HCT116 (cell line): ENCODE measurements at regions not wholly inside any gene's neighbourhood (a gene's known extent, or its start where the extent isn't known, plus 50 kb on each side); places are given as distances from the start of the nearest gene placed in this dataset.

Experiments
- ATAC-seq: fragments of 200-7000 bp; cut with Tn5 transposase; 2 replicates; pipeline ENCODE4 v1.9.1; 2020; ENCODE audit warnings: mild to moderate bottlenecking, moderate library complexity
- BruUV-seq: library from RNA; stranded (reverse); fragments of 400-500 nt; replicated peaks from 2 replicates; lab custom pipeline; 2021; lab: Mats Ljungman, UMichigan
- CTCF ChIA-PET: fragments of 300-600 bp; sonication (Branson Sonifier 250); formaldehyde crosslinking; loops from one replicate; lab custom pipeline; 2021; ENCODE audit warnings: antibody characterized with exemption; lab: Charles Lee
- POLR2A ChIA-PET: fragments of 300-600, 350-600 bp; sonication (Branson Sonifier 250); formaldehyde crosslinking; loops from one replicate; lab custom pipeline; 2021; ENCODE audit warnings: antibody characterized with exemption; lab: Charles Lee
- RAD21 ChIA-PET, 2 experiments: fragments of 300-600 bp; sonication (Branson Sonifier 250); formaldehyde crosslinking; loops; one replicate each; lab custom pipeline; 2023; ENCODE audit warnings: low total read pairs in 2 of 2; ENCODE audit not compliant: uncharacterized antibody in 2 of 2, unreplicated experiment in 2 of 2, low non-redundant PET in 1 of 2; lab: Charles Lee
- DNase-seq: peaks from one replicate; pipeline ENCODE4 v3.0.0-alpha.2; 2010; ENCODE audit warnings: low read depth, low spot score
- H2AFZ ChIP-seq: fragments of 200-600 bp; shearing (Covaris generic), sonication (generic); 2 replicates; pipeline ENCODE4 v1.6.1; 2017; ENCODE audit warnings: low read depth, mixed run types, mixed read lengths, antibody characterized with exemption, low read length; ENCODE audit not compliant: poor library complexity, severe bottlenecking
- H3K27ac ChIP-seq: 2 replicates; pipeline ENCODE4 v1.5.1; 2012; ENCODE audit warnings: low read depth, low read length
- H3K27me3 ChIP-seq: fragments of 200-600 bp; sonication (generic); 2 replicates; pipeline ENCODE4 v1.6.1; 2016; ENCODE audit warnings: mixed run types, low read length, mixed read lengths; ENCODE audit not compliant: insufficient read depth
- H3K36me3 ChIP-seq, 2 experiments: fragments of 200-500 bp in 1 of 2; fragments of 200-600 bp in 1 of 2; sonication (Bioruptor generic) in 1 of 2; sonication (generic) in 1 of 2; 2 replicates each; pipeline versions ENCODE4 v1.5.1 to v1.6.1; 2014 to 2016; ENCODE audit warnings: low read length in 2 of 2, inconsistent platforms in 1 of 2, mixed read lengths in 1 of 2, mixed run types in 1 of 2; ENCODE audit not compliant: insufficient read depth in 2 of 2, control insufficient read depth in 1 of 2
- H3K4me1 ChIP-seq, 2 experiments: fragments of 200-600 bp in 1 of 2; sonication (generic) in 1 of 2; 2 replicates each; pipeline versions ENCODE4 v1.5.1 to v1.6.1; 2012 to 2017; ENCODE audit warnings: low read length in 2 of 2, inconsistent platforms in 1 of 2, mild to moderate bottlenecking in 1 of 2, mixed read lengths in 1 of 2, mixed run types in 1 of 2, moderate library complexity in 1 of 2; ENCODE audit not compliant: insufficient read depth in 2 of 2, control insufficient read depth in 1 of 2
- H3K4me2 ChIP-seq: fragments of 200-600 bp; sonication (generic); 2 replicates; pipeline ENCODE4 v1.6.1; 2017; ENCODE audit warnings: mixed run types, low read length, mixed read lengths
- H3K4me3 ChIP-seq, 2 experiments: fragments of 200-600 bp in 1 of 2; sonication (generic) in 1 of 2; replicated peaks in 1 of 2; 2 replicates each; pipeline ENCODE4 v1.5.1; 2011 to 2016; ENCODE audit warnings: low read length in 2 of 2, control low read depth in 1 of 2, low read depth in 1 of 2, mild to moderate bottlenecking in 1 of 2, mixed read lengths in 1 of 2, mixed run types in 1 of 2
- H3K79me2 ChIP-seq: fragments of 200-600 bp; sonication (generic); 2 replicates; pipeline ENCODE4 v1.6.1; 2017; ENCODE audit warnings: mild to moderate bottlenecking, mixed run types, low read length, moderate library complexity, mixed read lengths; ENCODE audit not compliant: insufficient read depth
- H3K9ac ChIP-seq: fragments of 200-600 bp; sonication (generic); 2 replicates; pipeline ENCODE4 v1.6.1; 2016; ENCODE audit warnings: low read length, mixed read lengths
- H3K9me2 ChIP-seq: fragments of 200-600 bp; sonication (generic), shearing (Covaris generic); 2 replicates; pipeline ENCODE4 v1.6.1; 2017; ENCODE audit warnings: mixed run types, mild to moderate bottlenecking, moderate library complexity; ENCODE audit not compliant: insufficient read depth
- H3K9me3 ChIP-seq, 2 experiments: fragments of 200-500 bp in 1 of 2; fragments of 200-600 bp in 1 of 2; sonication (Bioruptor generic) in 1 of 2; sonication (generic) in 1 of 2; 2 replicates each; pipeline ENCODE4 v1.6.1; 2014 to 2017; ENCODE audit warnings: low read length in 2 of 2, mixed read lengths in 2 of 2, inconsistent platforms in 1 of 2, low read depth in 1 of 2, mild to moderate bottlenecking in 1 of 2, mixed run types in 1 of 2, moderate library complexity in 1 of 2; ENCODE audit not compliant: control insufficient read depth in 1 of 2, insufficient read depth in 1 of 2
- H4K20me1 ChIP-seq: fragments of 200-600 bp; sonication (generic), shearing (Covaris generic); 2 replicates; pipeline ENCODE4 v1.6.1; 2017; ENCODE audit warnings: mixed run types, mild to moderate bottlenecking, moderate library complexity; ENCODE audit not compliant: insufficient read depth
- CBX3 ChIP-seq: IDR thresholded peaks from 2 replicates; pipeline ENCODE4 v1.6.1; 2012; ENCODE audit warnings: low read depth
- ELF1 ChIP-seq: IDR thresholded peaks from 2 replicates; pipeline ENCODE4 v1.6.1; 2012; ENCODE audit warnings: low read depth, borderline replicate concordance
- EZH2 ChIP-seq: fragments of 200-600 bp; sonication (generic); IDR thresholded peaks from 2 replicates; pipeline ENCODE4 v1.6.1; 2017; ENCODE audit warnings: antibody characterized with exemption, mixed run types
- POLR2AphosphoS5 ChIP-seq: IDR thresholded peaks from 2 replicates; pipeline ENCODE4 v1.6.1; 2011; ENCODE audit warnings: mild to moderate bottlenecking, low read depth, low read length, moderate library complexity
- SIN3A ChIP-seq: IDR thresholded peaks from 2 replicates; pipeline ENCODE4 v1.6.1; 2012; ENCODE audit warnings: low read depth
- TCF7L2 ChIP-seq: IDR thresholded peaks from 2 replicates; pipeline ENCODE4 v1.7.0; 2011; ENCODE audit warnings: borderline replicate concordance, inconsistent platforms; ENCODE audit not compliant: insufficient read depth, insufficient read length; ENCODE audit errors: extremely low read depth
- YY1 ChIP-seq: IDR thresholded peaks from 2 replicates; pipeline ENCODE4 v1.6.1; 2011; ENCODE audit warnings: low read length, low read depth, moderate library complexity, mild to moderate bottlenecking; ENCODE audit not compliant: insufficient replicate concordance; ENCODE audit errors: extremely low read depth
- ZFX ChIP-seq: fragments of 450-650 bp; IDR thresholded peaks from 2 replicates; pipeline ENCODE4 v1.6.1; 2017
- ZNF274 ChIP-seq: fragments of 200-500 bp; sonication (Bioruptor generic); IDR thresholded peaks from 2 replicates; pipeline ENCODE4 v1.6.1; 2014; ENCODE audit warnings: mild to moderate bottlenecking, low read depth, low read length, inconsistent platforms
- intact Hi-C: fragments of 100-400 bp; cut with micrococcal nuclease; formaldehyde crosslinking; loops from 2 replicates; pipeline ENCODE4 v1.10.0; 2022
- TF ChIP-seq, protein P1 (sequence below), 3 experiments: fragments of 200-600 bp in 1 of 3; sonication (generic) in 1 of 3; IDR thresholded peaks in 2 of 3; conservative IDR thresholded peaks in 1 of 3; 2 replicates each; pipeline ENCODE4 v1.5.1; 2012 to 2017; ENCODE audit warnings: low read depth in 2 of 3, low read length in 2 of 3, antibody characterized with exemption in 1 of 3, borderline replicate concordance in 1 of 3, control low read depth in 1 of 3, mild to moderate bottlenecking in 1 of 3, mixed read lengths in 1 of 3, mixed run types in 1 of 3, moderate library complexity in 1 of 3; ENCODE audit not compliant: insufficient read depth in 1 of 3
- TF ChIP-seq, protein P2 (sequence below): IDR thresholded peaks from 2 replicates; pipeline ENCODE4 v1.6.1; 2012
- TF ChIP-seq, protein P3 (sequence below): IDR thresholded peaks from 2 replicates; pipeline ENCODE4 v1.6.1; 2011; ENCODE audit warnings: mild to moderate bottlenecking, low read length, moderate library complexity; ENCODE audit not compliant: insufficient replicate concordance; ENCODE audit errors: extremely low read depth
- TF ChIP-seq, protein P4 (sequence below): IDR thresholded peaks from 2 replicates; pipeline ENCODE4 v1.6.1; 2012; ENCODE audit warnings: low read depth

DNA sequence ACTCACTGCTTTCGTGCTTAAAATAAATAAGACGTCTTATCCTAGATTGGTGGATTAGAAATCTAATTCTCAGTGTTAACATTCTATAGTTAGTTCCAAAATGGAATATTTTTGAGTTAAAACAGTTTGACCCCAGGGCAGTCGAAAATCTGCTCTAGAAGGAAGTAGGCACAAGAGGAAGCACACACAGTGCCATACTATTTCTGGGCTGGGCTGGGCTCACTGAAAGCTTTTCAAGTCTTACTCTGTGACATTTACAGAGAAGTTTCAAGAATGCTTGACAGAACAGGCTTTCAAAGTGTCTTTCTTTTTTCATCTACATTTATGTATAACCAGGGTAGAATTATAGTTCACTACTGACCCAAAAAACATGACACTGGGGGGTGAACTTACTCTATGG is 209.8 kb downstream of the SOD2 start:
- Histone ChIP-seq H3K9me3 (no peaks in the 10 kb centered on the region), H3K36me3 (no peaks in the 10 kb centered on the region), H3K79me2 (no peaks in the 10 kb centered on the region), H4K20me1 (no peaks in the 10 kb centered on the region), H3K4me1 (no peaks in the 10 kb centered on the region), H3K9me2 (no peaks in the 10 kb centered on the region; the same call in 1 of the 2 replicates), H3K27ac (no peak overlapping the region), H2AFZ (no peak overlapping the region), H3K27me3 (peaks cover 15% of the 10 kb centered on the region; the same call in 1 of the 2 replicates), H3K4me3 (no peak overlapping the region), H3K9ac (no peak overlapping the region), H3K4me2 (no peak overlapping the region)
- CTCF ChIA-PET, result no interaction called here
- ATAC-seq, result no peak
- no peak for TF ChIP-seq ZNF274
- TF ChIP-seq ZFX, result no peak
- TF ChIP-seq ELF1, result no peak
- TF ChIP-seq POLR2AphosphoS5, result no peak
- TF ChIP-seq TCF7L2, result no peak
- no peak for TF ChIP-seq YY1
- TF ChIP-seq EZH2, result no peak
- TF ChIP-seq SIN3A, result no peak
- TF ChIP-seq, protein P1, sequence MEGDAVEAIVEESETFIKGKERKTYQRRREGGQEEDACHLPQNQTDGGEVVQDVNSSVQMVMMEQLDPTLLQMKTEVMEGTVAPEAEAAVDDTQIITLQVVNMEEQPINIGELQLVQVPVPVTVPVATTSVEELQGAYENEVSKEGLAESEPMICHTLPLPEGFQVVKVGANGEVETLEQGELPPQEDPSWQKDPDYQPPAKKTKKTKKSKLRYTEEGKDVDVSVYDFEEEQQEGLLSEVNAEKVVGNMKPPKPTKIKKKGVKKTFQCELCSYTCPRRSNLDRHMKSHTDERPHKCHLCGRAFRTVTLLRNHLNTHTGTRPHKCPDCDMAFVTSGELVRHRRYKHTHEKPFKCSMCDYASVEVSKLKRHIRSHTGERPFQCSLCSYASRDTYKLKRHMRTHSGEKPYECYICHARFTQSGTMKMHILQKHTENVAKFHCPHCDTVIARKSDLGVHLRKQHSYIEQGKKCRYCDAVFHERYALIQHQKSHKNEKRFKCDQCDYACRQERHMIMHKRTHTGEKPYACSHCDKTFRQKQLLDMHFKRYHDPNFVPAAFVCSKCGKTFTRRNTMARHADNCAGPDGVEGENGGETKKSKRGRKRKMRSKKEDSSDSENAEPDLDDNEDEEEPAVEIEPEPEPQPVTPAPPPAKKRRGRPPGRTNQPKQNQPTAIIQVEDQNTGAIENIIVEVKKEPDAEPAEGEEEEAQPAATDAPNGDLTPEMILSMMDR (IDR thresholded peaks at IDR 0.05 in 2 of 3, conservative IDR thresholded peaks at IDR 0.05 in 1 of 3; ENCODE audit: borderline replicate concordance in 1 of 3, insufficient read depth in 1 of 3, low read depth in 2 of 3, low read length in 2 of 3), result no peak
- no TSS peak for BruUV-seq
- RAD21 ChIA-PET, result no interaction called here
- DNase-seq, result no peak
- intact Hi-C loops, result no loop called here
- POLR2A ChIA-PET, result no interaction called here

DNA sequence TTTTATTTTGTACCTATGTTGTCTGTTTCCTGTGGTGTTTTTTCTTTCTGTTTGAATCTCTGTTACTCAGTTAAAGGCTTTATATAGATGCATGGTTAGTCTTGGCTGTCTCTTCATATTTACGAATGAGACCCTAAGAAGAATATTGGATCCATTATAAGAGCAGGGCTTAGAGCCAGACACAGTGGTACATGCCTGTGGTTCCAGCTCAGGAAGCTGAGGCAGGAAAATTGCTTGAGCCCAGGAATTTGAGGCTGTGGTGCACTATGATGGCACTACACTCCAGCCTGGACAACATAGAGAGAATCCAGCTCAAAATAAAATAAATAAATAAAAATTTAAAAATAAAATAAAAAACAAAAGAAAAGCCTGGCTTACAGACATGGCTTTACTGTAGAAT is 211.1 kb downstream of the SOD2 start:
- CTCF ChIA-PET, result no interaction called here
- no peaks in the 10 kb centered on the region for H4K20me1 ChIP-seq
- no peaks in the 10 kb centered on the region for H3K9me3 ChIP-seq
- no peak overlapping the region for H3K27ac ChIP-seq
- H3K4me2 ChIP-seq, result no peak overlapping the region
- no peak overlapping the region for H2AFZ ChIP-seq
- no peaks in the 10 kb centered on the region for H3K4me1 ChIP-seq
- peaks cover 8% of the 10 kb centered on the region; the same call in 1 of the 2 replicates for H3K27me3 ChIP-seq
- no peaks in the 10 kb centered on the region for H3K79me2 ChIP-seq
- DNase-seq (no peak), ATAC-seq (no peak)
- no TSS peak for BruUV-seq
- no peak overlapping the region for H3K9ac ChIP-seq
- no peaks in the 10 kb centered on the region for H3K36me3 ChIP-seq
- POLR2A ChIA-PET, result no interaction called here
- H3K9me2 ChIP-seq, result no peaks in the 10 kb centered on the region; the same call in 1 of the 2 replicates
- H3K4me3 ChIP-seq, result no peak overlapping the region
- RAD21 ChIA-PET, result no interaction called here
- intact Hi-C loops, result no loop called here
- TF ChIP-seq, protein P2, sequence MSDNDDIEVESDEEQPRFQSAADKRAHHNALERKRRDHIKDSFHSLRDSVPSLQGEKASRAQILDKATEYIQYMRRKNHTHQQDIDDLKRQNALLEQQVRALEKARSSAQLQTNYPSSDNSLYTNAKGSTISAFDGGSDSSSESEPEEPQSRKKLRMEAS, result no peak
- TF ChIP-seq, protein P3, sequence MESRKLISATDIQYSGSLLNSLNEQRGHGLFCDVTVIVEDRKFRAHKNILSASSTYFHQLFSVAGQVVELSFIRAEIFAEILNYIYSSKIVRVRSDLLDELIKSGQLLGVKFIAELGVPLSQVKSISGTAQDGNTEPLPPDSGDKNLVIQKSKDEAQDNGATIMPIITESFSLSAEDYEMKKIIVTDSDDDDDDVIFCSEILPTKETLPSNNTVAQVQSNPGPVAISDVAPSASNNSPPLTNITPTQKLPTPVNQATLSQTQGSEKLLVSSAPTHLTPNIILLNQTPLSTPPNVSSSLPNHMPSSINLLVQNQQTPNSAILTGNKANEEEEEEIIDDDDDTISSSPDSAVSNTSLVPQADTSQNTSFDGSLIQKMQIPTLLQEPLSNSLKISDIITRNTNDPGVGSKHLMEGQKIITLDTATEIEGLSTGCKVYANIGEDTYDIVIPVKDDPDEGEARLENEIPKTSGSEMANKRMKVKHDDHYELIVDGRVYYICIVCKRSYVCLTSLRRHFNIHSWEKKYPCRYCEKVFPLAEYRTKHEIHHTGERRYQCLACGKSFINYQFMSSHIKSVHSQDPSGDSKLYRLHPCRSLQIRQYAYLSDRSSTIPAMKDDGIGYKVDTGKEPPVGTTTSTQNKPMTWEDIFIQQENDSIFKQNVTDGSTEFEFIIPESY, result no peak
- TF ChIP-seq CBX3 (no peak), ELF1 (no peak)
- TF ChIP-seq, protein P4, sequence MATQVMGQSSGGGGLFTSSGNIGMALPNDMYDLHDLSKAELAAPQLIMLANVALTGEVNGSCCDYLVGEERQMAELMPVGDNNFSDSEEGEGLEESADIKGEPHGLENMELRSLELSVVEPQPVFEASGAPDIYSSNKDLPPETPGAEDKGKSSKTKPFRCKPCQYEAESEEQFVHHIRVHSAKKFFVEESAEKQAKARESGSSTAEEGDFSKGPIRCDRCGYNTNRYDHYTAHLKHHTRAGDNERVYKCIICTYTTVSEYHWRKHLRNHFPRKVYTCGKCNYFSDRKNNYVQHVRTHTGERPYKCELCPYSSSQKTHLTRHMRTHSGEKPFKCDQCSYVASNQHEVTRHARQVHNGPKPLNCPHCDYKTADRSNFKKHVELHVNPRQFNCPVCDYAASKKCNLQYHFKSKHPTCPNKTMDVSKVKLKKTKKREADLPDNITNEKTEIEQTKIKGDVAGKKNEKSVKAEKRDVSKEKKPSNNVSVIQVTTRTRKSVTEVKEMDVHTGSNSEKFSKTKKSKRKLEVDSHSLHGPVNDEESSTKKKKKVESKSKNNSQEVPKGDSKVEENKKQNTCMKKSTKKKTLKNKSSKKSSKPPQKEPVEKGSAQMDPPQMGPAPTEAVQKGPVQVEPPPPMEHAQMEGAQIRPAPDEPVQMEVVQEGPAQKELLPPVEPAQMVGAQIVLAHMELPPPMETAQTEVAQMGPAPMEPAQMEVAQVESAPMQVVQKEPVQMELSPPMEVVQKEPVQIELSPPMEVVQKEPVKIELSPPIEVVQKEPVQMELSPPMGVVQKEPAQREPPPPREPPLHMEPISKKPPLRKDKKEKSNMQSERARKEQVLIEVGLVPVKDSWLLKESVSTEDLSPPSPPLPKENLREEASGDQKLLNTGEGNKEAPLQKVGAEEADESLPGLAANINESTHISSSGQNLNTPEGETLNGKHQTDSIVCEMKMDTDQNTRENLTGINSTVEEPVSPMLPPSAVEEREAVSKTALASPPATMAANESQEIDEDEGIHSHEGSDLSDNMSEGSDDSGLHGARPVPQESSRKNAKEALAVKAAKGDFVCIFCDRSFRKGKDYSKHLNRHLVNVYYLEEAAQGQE, result no peak
